WTC11 (cell line): ENCODE measurements at regions not wholly inside any gene's neighbourhood (a gene's known extent, or its start where the extent isn't known, plus 50 kb on each side); places are given as distances from the start of the nearest gene placed in this dataset.

Experiments
- CREB1 ChIP-seq: sonication (generic); formaldehyde crosslinking; IDR thresholded peaks from 2 replicates; pipeline ENCODE4 v1.8.0; 2023; ENCODE audit warnings: mild to moderate bottlenecking, missing genetic modification reagents
- ZNF396 ChIP-seq: fragments of 250-450 bp; sonication (Bioruptor Pico); IDR thresholded peaks from 2 replicates; pipeline ENCODE4 v1.8.0; 2021; ENCODE audit warnings: mild to moderate bottlenecking, moderate library complexity, borderline replicate concordance
- TF ChIP-seq, protein P1 (sequence below): fragments of 200-600 bp; IDR thresholded peaks from 2 replicates; pipeline ENCODE4 v1.8.0; 2022; ENCODE audit warnings: antibody characterized with exemption

DNA sequence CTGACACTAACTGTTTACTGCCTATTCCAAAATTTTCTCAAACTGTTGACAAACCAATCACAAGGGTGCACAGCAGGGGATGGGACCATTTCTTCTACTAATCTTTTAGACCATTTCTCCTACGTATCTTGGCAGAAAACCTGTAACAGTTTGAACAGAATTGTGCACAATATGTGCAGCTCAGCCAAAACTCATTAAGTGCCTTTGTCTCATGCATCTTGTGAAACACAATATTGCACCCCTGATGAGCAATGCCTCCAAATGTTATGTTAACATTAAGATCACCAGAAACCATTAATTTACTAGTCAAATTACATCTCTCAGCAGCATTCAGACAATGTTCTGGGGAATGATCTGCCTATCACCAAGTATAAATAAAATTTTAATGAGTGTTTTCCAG, 247.5 kb downstream of the NRIP1 start:
- TF ChIP-seq, protein P1, sequence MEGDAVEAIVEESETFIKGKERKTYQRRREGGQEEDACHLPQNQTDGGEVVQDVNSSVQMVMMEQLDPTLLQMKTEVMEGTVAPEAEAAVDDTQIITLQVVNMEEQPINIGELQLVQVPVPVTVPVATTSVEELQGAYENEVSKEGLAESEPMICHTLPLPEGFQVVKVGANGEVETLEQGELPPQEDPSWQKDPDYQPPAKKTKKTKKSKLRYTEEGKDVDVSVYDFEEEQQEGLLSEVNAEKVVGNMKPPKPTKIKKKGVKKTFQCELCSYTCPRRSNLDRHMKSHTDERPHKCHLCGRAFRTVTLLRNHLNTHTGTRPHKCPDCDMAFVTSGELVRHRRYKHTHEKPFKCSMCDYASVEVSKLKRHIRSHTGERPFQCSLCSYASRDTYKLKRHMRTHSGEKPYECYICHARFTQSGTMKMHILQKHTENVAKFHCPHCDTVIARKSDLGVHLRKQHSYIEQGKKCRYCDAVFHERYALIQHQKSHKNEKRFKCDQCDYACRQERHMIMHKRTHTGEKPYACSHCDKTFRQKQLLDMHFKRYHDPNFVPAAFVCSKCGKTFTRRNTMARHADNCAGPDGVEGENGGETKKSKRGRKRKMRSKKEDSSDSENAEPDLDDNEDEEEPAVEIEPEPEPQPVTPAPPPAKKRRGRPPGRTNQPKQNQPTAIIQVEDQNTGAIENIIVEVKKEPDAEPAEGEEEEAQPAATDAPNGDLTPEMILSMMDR: no peak
- TF ChIP-seq ZNF396 (CRISPR knock-in tag) (no peak), CREB1 (CRISPR knock-in tag) (no peak)
